Astrocyte (in vitro differentiated cells and primary cell): ENCODE measurements at regions not wholly inside any gene's neighbourhood (a gene's known extent, or its start where the extent isn't known, plus 50 kb on each side); places are given as distances from the start of the nearest gene placed in this dataset.

Source experiments
- EZH2 ChIP-seq: IDR thresholded peaks from 2 replicates; pipeline ENCODE4 v1.6.1; 2012; ENCODE audit warnings: mild to moderate bottlenecking, low read length, inconsistent platforms; ENCODE audit not compliant: insufficient read depth
- TF ChIP-seq, protein P1 (sequence below): IDR thresholded peaks from 2 replicates; pipeline ENCODE4 v1.5.1; 2011; ENCODE audit warnings: low read depth, mild to moderate bottlenecking, inconsistent platforms, low read length, moderate library complexity; ENCODE audit not compliant: insufficient read depth

DNA sequence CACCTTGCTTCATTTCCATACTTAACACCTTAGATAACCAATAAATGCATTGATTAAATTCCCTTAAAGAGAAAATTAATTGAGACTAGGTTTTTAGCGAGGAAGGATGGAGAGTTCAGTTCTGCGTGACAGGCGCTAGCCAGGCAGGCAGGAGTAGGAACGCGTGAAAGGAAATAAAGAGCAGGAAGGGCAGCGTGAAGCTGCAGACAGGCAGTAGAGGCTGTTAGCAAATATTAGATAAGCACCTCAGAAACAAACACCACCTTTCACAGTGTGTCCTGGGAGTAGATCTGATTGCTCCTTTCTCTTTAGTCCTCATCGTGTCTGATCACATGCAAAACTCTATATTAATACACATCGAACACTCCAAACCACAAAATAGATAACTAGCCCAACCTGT, 282.7 kb upstream of the ADGRL2 start:
- TF ChIP-seq, protein P1, sequence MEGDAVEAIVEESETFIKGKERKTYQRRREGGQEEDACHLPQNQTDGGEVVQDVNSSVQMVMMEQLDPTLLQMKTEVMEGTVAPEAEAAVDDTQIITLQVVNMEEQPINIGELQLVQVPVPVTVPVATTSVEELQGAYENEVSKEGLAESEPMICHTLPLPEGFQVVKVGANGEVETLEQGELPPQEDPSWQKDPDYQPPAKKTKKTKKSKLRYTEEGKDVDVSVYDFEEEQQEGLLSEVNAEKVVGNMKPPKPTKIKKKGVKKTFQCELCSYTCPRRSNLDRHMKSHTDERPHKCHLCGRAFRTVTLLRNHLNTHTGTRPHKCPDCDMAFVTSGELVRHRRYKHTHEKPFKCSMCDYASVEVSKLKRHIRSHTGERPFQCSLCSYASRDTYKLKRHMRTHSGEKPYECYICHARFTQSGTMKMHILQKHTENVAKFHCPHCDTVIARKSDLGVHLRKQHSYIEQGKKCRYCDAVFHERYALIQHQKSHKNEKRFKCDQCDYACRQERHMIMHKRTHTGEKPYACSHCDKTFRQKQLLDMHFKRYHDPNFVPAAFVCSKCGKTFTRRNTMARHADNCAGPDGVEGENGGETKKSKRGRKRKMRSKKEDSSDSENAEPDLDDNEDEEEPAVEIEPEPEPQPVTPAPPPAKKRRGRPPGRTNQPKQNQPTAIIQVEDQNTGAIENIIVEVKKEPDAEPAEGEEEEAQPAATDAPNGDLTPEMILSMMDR = no peak
- no peak for TF ChIP-seq EZH2
